ENCODE measurements at regions not wholly inside any gene's neighbourhood (a gene's known extent, or its start where the extent isn't known, plus 50 kb on each side); places are given as distances from the start of the nearest gene placed in this dataset.

GRCh38 chr2:155692856-155693255, 639.7 kb downstream of the NR4A2 start:
- Histone ChIP-seq H3K4me1 (ENCODE audit: control insufficient read depth in 2 of 2, insufficient read depth in 2 of 2, low read length in 2 of 2) (no peaks in the 10 kb centered on the region), H3K27ac (ENCODE audit: low read depth in 2 of 2, low read length in 2 of 2) (no peak overlapping the region), H3K9me3 (ENCODE audit: control insufficient read depth in 2 of 2, low read length in 2 of 2) (no peaks in the 10 kb centered on the region), H3K27me3 (ENCODE audit: control insufficient read depth in 2 of 2, insufficient read depth in 2 of 2, low read length in 2 of 2) (no peaks in the 10 kb centered on the region), H3K4me3 (ENCODE audit: low read length in 2 of 2) (no peak overlapping the region), H3K36me3 (ENCODE audit: control insufficient read depth in 2 of 2, insufficient read depth in 2 of 2, low read length in 2 of 2) (no peaks in the 10 kb centered on the region), H3K9ac (ENCODE audit: low read depth in 1 of 2, low read length in 2 of 2) (no peak overlapping the region)

GRCh38 chr2:155692106-155692505, 640.4 kb downstream of the NR4A2 start:
- Histone ChIP-seq H3K9ac (ENCODE audit: low read depth in 1 of 2, low read length in 2 of 2) (no peak overlapping the region), H3K36me3 (ENCODE audit: control insufficient read depth in 2 of 2, insufficient read depth in 2 of 2, low read length in 2 of 2) (no peaks in the 10 kb centered on the region), H3K4me3 (ENCODE audit: low read length in 2 of 2) (no peak overlapping the region), H3K27me3 (ENCODE audit: control insufficient read depth in 2 of 2, insufficient read depth in 2 of 2, low read length in 2 of 2) (no peaks in the 10 kb centered on the region), H3K27ac (ENCODE audit: low read depth in 2 of 2, low read length in 2 of 2) (no peak overlapping the region), H3K9me3 (ENCODE audit: control insufficient read depth in 2 of 2, low read length in 2 of 2) (no peaks in the 10 kb centered on the region), H3K4me1 (ENCODE audit: control insufficient read depth in 2 of 2, insufficient read depth in 2 of 2, low read length in 2 of 2) (no peaks in the 10 kb centered on the region)

- no peaks in the 10 kb centered on the region for H3K27me3 ChIP-seq (ENCODE audit: control insufficient read depth in 2 of 2, insufficient read depth in 2 of 2, low read length in 2 of 2)
These were observed 641.7 kb downstream of the NR4A2 start for GRCh38 chr2:155690785-155691184.

GRCh38 chr2:155689791-155690190, 642.7 kb downstream of the NR4A2 start:
- Histone ChIP-seq H3K36me3 (ENCODE audit: control insufficient read depth in 2 of 2, insufficient read depth in 2 of 2, low read length in 2 of 2) (no peaks in the 10 kb centered on the region), H3K27ac (ENCODE audit: low read depth in 2 of 2, low read length in 2 of 2) (no peak overlapping the region), H3K27me3 (ENCODE audit: control insufficient read depth in 2 of 2, insufficient read depth in 2 of 2, low read length in 2 of 2) (no peaks in the 10 kb centered on the region), H3K9ac (ENCODE audit: low read depth in 1 of 2, low read length in 2 of 2) (no peak overlapping the region), H3K4me1 (ENCODE audit: control insufficient read depth in 2 of 2, insufficient read depth in 2 of 2, low read length in 2 of 2) (no peaks in the 10 kb centered on the region), H3K4me3 (ENCODE audit: low read length in 2 of 2) (no peak overlapping the region), H3K9me3 (ENCODE audit: control insufficient read depth in 2 of 2, low read length in 2 of 2) (no peaks in the 10 kb centered on the region)

More at GRCh38 chr2:155690785-155691184, 641.7 kb downstream of the NR4A2 start:
- no peak overlapping the region for H3K9ac ChIP-seq (ENCODE audit: low read depth in 1 of 2, low read length in 2 of 2)
- H3K9me3 ChIP-seq (ENCODE audit: control insufficient read depth in 2 of 2, low read length in 2 of 2): no peaks in the 10 kb centered on the region
- H3K4me3 ChIP-seq (ENCODE audit: low read length in 2 of 2): no peak overlapping the region
- no peaks in the 10 kb centered on the region for H3K36me3 ChIP-seq (ENCODE audit: control insufficient read depth in 2 of 2, insufficient read depth in 2 of 2, low read length in 2 of 2)
- no peak overlapping the region for H3K27ac ChIP-seq (ENCODE audit: low read depth in 2 of 2, low read length in 2 of 2)
- no peaks in the 10 kb centered on the region for H3K4me1 ChIP-seq (ENCODE audit: control insufficient read depth in 2 of 2, insufficient read depth in 2 of 2, low read length in 2 of 2)

- Histone ChIP-seq H3K36me3 (ENCODE audit: control insufficient read depth in 2 of 2, insufficient read depth in 2 of 2, low read length in 2 of 2) (no peaks in the 10 kb centered on the region), H3K27ac (ENCODE audit: low read depth in 2 of 2, low read length in 2 of 2) (no peak overlapping the region), H3K4me1 (ENCODE audit: control insufficient read depth in 2 of 2, insufficient read depth in 2 of 2, low read length in 2 of 2) (no peaks in the 10 kb centered on the region), H3K4me3 (ENCODE audit: low read length in 2 of 2) (no peak overlapping the region), H3K27me3 (ENCODE audit: control insufficient read depth in 2 of 2, insufficient read depth in 2 of 2, low read length in 2 of 2) (no peaks in the 10 kb centered on the region), H3K9me3 (ENCODE audit: control insufficient read depth in 2 of 2, low read length in 2 of 2) (no peaks in the 10 kb centered on the region), H3K9ac (ENCODE audit: low read depth in 1 of 2, low read length in 2 of 2) (no peak overlapping the region)
These were observed 645.3 kb downstream of the NR4A2 start for GRCh38 chr2:155687181-155687580.

GRCh38 chr2:155679647-155680046, 652.9 kb downstream of the NR4A2 start:
- H3K4me1 ChIP-seq (ENCODE audit: control insufficient read depth in 2 of 2, insufficient read depth in 2 of 2, low read length in 2 of 2): no peaks in the 10 kb centered on the region

GRCh38 chr2:155675920-155676319, 656.6 kb downstream of the NR4A2 start:
- no peak overlapping the region for H3K9ac ChIP-seq (ENCODE audit: low read depth in 1 of 2, low read length in 2 of 2)
- H3K4me1 ChIP-seq (ENCODE audit: control insufficient read depth in 2 of 2, insufficient read depth in 2 of 2, low read length in 2 of 2): no peaks in the 10 kb centered on the region
- no peak overlapping the region for H3K27ac ChIP-seq (ENCODE audit: low read depth in 2 of 2, low read length in 2 of 2)
- H3K4me3 ChIP-seq (ENCODE audit: low read length in 2 of 2): no peak overlapping the region
- H3K36me3 ChIP-seq (ENCODE audit: control insufficient read depth in 2 of 2, insufficient read depth in 2 of 2, low read length in 2 of 2): no peaks in the 10 kb centered on the region
- no peaks in the 10 kb centered on the region for H3K9me3 ChIP-seq (ENCODE audit: control insufficient read depth in 2 of 2, low read length in 2 of 2)
- H3K27me3 ChIP-seq (ENCODE audit: control insufficient read depth in 2 of 2, insufficient read depth in 2 of 2, low read length in 2 of 2): no peaks in the 10 kb centered on the region

More at GRCh38 chr2:155679647-155680046, 652.9 kb downstream of the NR4A2 start:
- Histone ChIP-seq H3K4me3 (ENCODE audit: low read length in 2 of 2) (no peak overlapping the region), H3K36me3 (ENCODE audit: control insufficient read depth in 2 of 2, insufficient read depth in 2 of 2, low read length in 2 of 2) (no peaks in the 10 kb centered on the region), H3K9ac (ENCODE audit: low read depth in 1 of 2, low read length in 2 of 2) (no peak overlapping the region), H3K9me3 (ENCODE audit: control insufficient read depth in 2 of 2, low read length in 2 of 2) (no peaks in the 10 kb centered on the region), H3K27me3 (ENCODE audit: control insufficient read depth in 2 of 2, insufficient read depth in 2 of 2, low read length in 2 of 2) (no peaks in the 10 kb centered on the region), H3K27ac (ENCODE audit: low read depth in 2 of 2, low read length in 2 of 2) (no peak overlapping the region)

- Histone ChIP-seq H3K9ac (ENCODE audit: low read depth in 1 of 2, low read length in 2 of 2) (no peak overlapping the region), H3K4me3 (ENCODE audit: low read length in 2 of 2) (no peak overlapping the region), H3K36me3 (ENCODE audit: control insufficient read depth in 2 of 2, insufficient read depth in 2 of 2, low read length in 2 of 2) (no peaks in the 10 kb centered on the region), H3K4me1 (ENCODE audit: control insufficient read depth in 2 of 2, insufficient read depth in 2 of 2, low read length in 2 of 2) (no peaks in the 10 kb centered on the region), H3K9me3 (ENCODE audit: control insufficient read depth in 2 of 2, low read length in 2 of 2) (no peaks in the 10 kb centered on the region), H3K27me3 (ENCODE audit: control insufficient read depth in 2 of 2, insufficient read depth in 2 of 2, low read length in 2 of 2) (no peaks in the 10 kb centered on the region), H3K27ac (ENCODE audit: low read depth in 2 of 2, low read length in 2 of 2) (no peak overlapping the region)
These were observed 666.8 kb downstream of the NR4A2 start for GRCh38 chr2:155665704-155666103.

- Histone ChIP-seq H3K36me3 (ENCODE audit: control insufficient read depth in 2 of 2, insufficient read depth in 2 of 2, low read length in 2 of 2) (no peaks in the 10 kb centered on the region), H3K4me3 (ENCODE audit: low read length in 2 of 2) (no peak overlapping the region), H3K4me1 (ENCODE audit: control insufficient read depth in 2 of 2, insufficient read depth in 2 of 2, low read length in 2 of 2) (no peaks in the 10 kb centered on the region), H3K27ac (ENCODE audit: low read depth in 2 of 2, low read length in 2 of 2) (no peak overlapping the region), H3K9me3 (ENCODE audit: control insufficient read depth in 2 of 2, low read length in 2 of 2) (no peaks in the 10 kb centered on the region), H3K9ac (ENCODE audit: low read depth in 1 of 2, low read length in 2 of 2) (no peak overlapping the region), H3K27me3 (ENCODE audit: control insufficient read depth in 2 of 2, insufficient read depth in 2 of 2, low read length in 2 of 2) (no peaks in the 10 kb centered on the region)
These were observed 669.3 kb downstream of the NR4A2 start for GRCh38 chr2:155663265-155663664.

- Histone ChIP-seq H3K9me3 (ENCODE audit: control insufficient read depth in 2 of 2, low read length in 2 of 2) (no peaks in the 10 kb centered on the region), H3K4me1 (ENCODE audit: control insufficient read depth in 2 of 2, insufficient read depth in 2 of 2, low read length in 2 of 2) (no peaks in the 10 kb centered on the region), H3K9ac (ENCODE audit: low read depth in 1 of 2, low read length in 2 of 2) (no peak overlapping the region), H3K27ac (ENCODE audit: low read depth in 2 of 2, low read length in 2 of 2) (no peak overlapping the region), H3K4me3 (ENCODE audit: low read length in 2 of 2) (no peak overlapping the region), H3K36me3 (ENCODE audit: control insufficient read depth in 2 of 2, insufficient read depth in 2 of 2, low read length in 2 of 2) (no peaks in the 10 kb centered on the region), H3K27me3 (ENCODE audit: control insufficient read depth in 2 of 2, insufficient read depth in 2 of 2, low read length in 2 of 2) (no peaks in the 10 kb centered on the region)
These were observed 670.3 kb downstream of the NR4A2 start for GRCh38 chr2:155662224-155662623.

- no peaks in the 10 kb centered on the region for H3K9me3 ChIP-seq (ENCODE audit: control insufficient read depth in 2 of 2, low read length in 2 of 2)
- no peak overlapping the region for H3K4me3 ChIP-seq (ENCODE audit: low read length in 2 of 2)
- no peaks in the 10 kb centered on the region for H3K27me3 ChIP-seq (ENCODE audit: control insufficient read depth in 2 of 2, insufficient read depth in 2 of 2, low read length in 2 of 2)
- H3K9ac ChIP-seq (ENCODE audit: low read depth in 1 of 2, low read length in 2 of 2): no peak overlapping the region
- no peaks in the 10 kb centered on the region for H3K4me1 ChIP-seq (ENCODE audit: control insufficient read depth in 2 of 2, insufficient read depth in 2 of 2, low read length in 2 of 2)
- H3K27ac ChIP-seq (ENCODE audit: low read depth in 2 of 2, low read length in 2 of 2): no peak overlapping the region
- no peaks in the 10 kb centered on the region for H3K36me3 ChIP-seq (ENCODE audit: control insufficient read depth in 2 of 2, insufficient read depth in 2 of 2, low read length in 2 of 2)
These were observed 679.3 kb downstream of the NR4A2 start for GRCh38 chr2:155653176-155653575.

All from mucosa of rectum (tissue), 2 donors.